NB4 (cell line): ENCODE measurements at regions not wholly inside any gene's neighbourhood (a gene's known extent, or its start where the extent isn't known, plus 50 kb on each side); places are given as distances from the start of the nearest gene placed in this dataset.

Source experiments
- CTCF ChIP-seq: IDR thresholded peaks from one replicate; pipeline ENCODE4 v1.5.1; 2012; ENCODE audit warnings: low read depth, low read length
- MYC ChIP-seq: IDR thresholded peaks from 2 replicates; pipeline ENCODE4 v1.6.1; 2011; ENCODE audit warnings: low read depth, low read length

GRCh38 chr14:53252141-53252540, 99.0 kb upstream of the DDHD1 start:
- TF ChIP-seq CTCF, result no peak
- no peak for TF ChIP-seq MYC
